ENCODE measurements at regions not wholly inside any gene's neighbourhood (a gene's known extent, or its start where the extent isn't known, plus 50 kb on each side); places are given as distances from the start of the nearest gene placed in this dataset.

GRCh38 chr9:18137815-18138214, 336.1 kb upstream of the ADAMTSL1 start:
- no peak overlapping the region for H4K5ac ChIP-seq (ENCODE audit: low read depth, low read length)
- no peak overlapping the region for H2BK5ac ChIP-seq (ENCODE audit: low read depth, low read length, poor library complexity, severe bottlenecking)
- H3K4me1 ChIP-seq (ENCODE audit: control insufficient read depth, insufficient read depth, low read length), result no peaks in the 10 kb centered on the region
- ChIA-PET POLR2A (ENCODE audit: unreplicated experiment) (no interaction called here), CTCF (no interaction called here)
- ATAC-seq (ENCODE audit: low read depth) (no peak), DNase-seq (no peak)
- H3K14ac ChIP-seq (replicated peaks; ENCODE audit: low read depth, low read length), result no peak overlapping the region
- H2AK5ac ChIP-seq (ENCODE audit: low read depth, low read length), result no peak overlapping the region
- no peaks in the 10 kb centered on the region for H3K9me1 ChIP-seq (ENCODE audit: insufficient read depth, low read length)
- intact Hi-C loops (cut with micrococcal nuclease), result no loop called here
- no CpG with 5 or more reads among the region's 4 CpGs for WGBS, 2 experiments (ENCODE audit: extremely low coverage in 2 of 2, insufficient read length in 1 of 2)
- H4K8ac ChIP-seq (ENCODE audit: low read depth in 2 of 2, low read length in 2 of 2), result no peak overlapping the region
- no peak overlapping the region for H3K4ac ChIP-seq (ENCODE audit: low read depth, low read length)
- H3K9ac ChIP-seq (ENCODE audit: low read depth, low read length), result no peak overlapping the region
- H2BK120ac ChIP-seq (ENCODE audit: low read depth, low read length), result no peak overlapping the region
- no peaks in the 10 kb centered on the region for H4K20me1 ChIP-seq (ENCODE audit: insufficient read depth, low read length)
- H2BK15ac ChIP-seq (ENCODE audit: low read depth, low read length), result no peak overlapping the region
- no peak overlapping the region for H2AK9ac ChIP-seq (replicated peaks; ENCODE audit: low read depth, low read length, poor library complexity)
- H3K27me3 ChIP-seq (ENCODE audit: control insufficient read depth, insufficient read depth, low read length), result no peaks in the 10 kb centered on the region; the same call in 1 of the 2 replicates
- H4K91ac ChIP-seq (ENCODE audit: insufficient read depth, low read depth, low read length), result no peak overlapping the region
- H3K23ac ChIP-seq (ENCODE audit: low read depth, low read length), result no peak overlapping the region
- no peak overlapping the region for H3K4me3 ChIP-seq (ENCODE audit: insufficient read depth, low read depth, low read length)
- no peak overlapping the region for H3K27ac ChIP-seq (ENCODE audit: insufficient read depth, low read length)
- H3K9me3 ChIP-seq (ENCODE audit: control insufficient read depth, insufficient read depth, low read length), result no peaks in the 10 kb centered on the region
- no TSS peak for BruUV-seq (replicated peaks)
- H3K79me1 ChIP-seq (ENCODE audit: low read depth in 1 of 2, low read length in 2 of 2), result no peaks in the 10 kb centered on the region
- H2BK20ac ChIP-seq (ENCODE audit: low read depth, low read length), result no peak overlapping the region
- no peak overlapping the region for H2AFZ ChIP-seq (replicated peaks; ENCODE audit: low read length, poor library complexity)
- no peak overlapping the region for H3K18ac ChIP-seq (ENCODE audit: low read depth, low read length)
- no peak overlapping the region for H3K56ac ChIP-seq (ENCODE audit: extremely low read depth, insufficient read depth, low read length)
- no peaks in the 10 kb centered on the region for H3K36me3 ChIP-seq (ENCODE audit: control insufficient read depth, insufficient read depth, low read length)
- in situ Hi-C loops (cut with MboI; ENCODE audit: low sequenced_read_pairs), result no loop called here
- dilution Hi-C loops (cut with HindIII; ENCODE audit: low sequenced_read_pairs, unreplicated experiment), result no loop called here
- H3K4me2 ChIP-seq (ENCODE audit: low read depth, low read length), result no peak overlapping the region
- no peak for TF ChIP-seq USF2 (IDR thresholded peaks at IDR 0.05; ENCODE audit: low read depth, low read length)
- no peak for TF ChIP-seq FOS (IDR thresholded peaks at IDR 0.05; ENCODE audit: low read depth, low read length)
- no peak for TF ChIP-seq RCOR1 (IDR thresholded peaks at IDR 0.05; ENCODE audit: insufficient replicate concordance, low read length)
- TF ChIP-seq MXI1 (IDR thresholded peaks at IDR 0.05; ENCODE audit: borderline replicate concordance, low read depth, low read length), result no peak
- TF ChIP-seq CHD1 (IDR thresholded peaks at IDR 0.05; ENCODE audit: low read depth, low read length), result no peak
- no peak for TF ChIP-seq CEBPB (IDR thresholded peaks at IDR 0.05; ENCODE audit: low read depth, low read length)
- no peak for TF ChIP-seq BHLHE40 (IDR thresholded peaks at IDR 0.05; ENCODE audit: low read depth, low read length)
- no peak for TF ChIP-seq NFE2L2 (IDR thresholded peaks at IDR 0.05; ENCODE audit: low read depth, low read length)
- TF ChIP-seq RFX5 (IDR thresholded peaks at IDR 0.05; ENCODE audit: low read depth, low read length), result no peak
- TF ChIP-seq POLR2A (IDR thresholded peaks at IDR 0.05; ENCODE audit: low read depth, low read length), result no peak
- no peak for TF ChIP-seq SMC3 (IDR thresholded peaks at IDR 0.05; ENCODE audit: low read depth, low read length)
- TF ChIP-seq MAZ (IDR thresholded peaks at IDR 0.05; ENCODE audit: borderline replicate concordance, low read depth, low read length), result no peak
- no peak for TF ChIP-seq ELK1 (IDR thresholded peaks at IDR 0.05; ENCODE audit: borderline replicate concordance, low read depth, low read length)
